ENCODE measurements at regions not wholly inside any gene's neighbourhood (a gene's known extent, or its start where the extent isn't known, plus 50 kb on each side); places are given as distances from the start of the nearest gene placed in this dataset.

GRCh38 chr6:8947900-8948299 lies 512.6 kb upstream of the SLC35B3 start:
- no peak for TF ChIP-seq CTCF (IDR thresholded peaks at IDR 0.05; ENCODE audit: low read depth, low read length)
- Histone ChIP-seq H3K27ac (ENCODE audit: low read depth, low read length) (no peak overlapping the region), H3K4me3 (ENCODE audit: low read depth, low read length) (no peak overlapping the region), H3K9me3 (ENCODE audit: control insufficient read depth, insufficient read depth, low read length) (peaks cover 4% of the 10 kb centered on the region; the same call in 1 of the 2 replicates), H3K27me3 (ENCODE audit: control insufficient read depth, insufficient read depth, low read length) (no peaks in the 10 kb centered on the region)
- ChIA-PET CTCF (no interaction called here), POLR2A (no interaction called here)
- DNase-seq (ENCODE audit: low read depth, low spot score) = no peak

- no peaks in the 10 kb centered on the region for H3K27me3 ChIP-seq (ENCODE audit: control insufficient read depth, insufficient read depth, low read length)
- ChIA-PET POLR2A (no interaction called here), CTCF (no interaction called here)
- peaks cover 4% of the 10 kb centered on the region; the same call in 1 of the 2 replicates for H3K9me3 ChIP-seq (ENCODE audit: control insufficient read depth, insufficient read depth, low read length)
- no peak for DNase-seq (ENCODE audit: low read depth, low spot score)
- H3K4me3 ChIP-seq (ENCODE audit: low read depth, low read length) = no peak overlapping the region
- no peak overlapping the region for H3K27ac ChIP-seq (ENCODE audit: low read depth, low read length)
- TF ChIP-seq CTCF (IDR thresholded peaks at IDR 0.05; ENCODE audit: low read depth, low read length) = no peak
Measured at GRCh38 chr6:8944548-8944947, 509.2 kb upstream of the SLC35B3 start.

- DNase-seq (ENCODE audit: low read depth, low spot score) = no peak
Measured at GRCh38 chr6:8943073-8943472, 507.7 kb upstream of the SLC35B3 start.

GRCh38 chr6:8941577-8941976 lies 506.2 kb upstream of the SLC35B3 start:
- DNase-seq (ENCODE audit: low read depth, low spot score) = no peak
- TF ChIP-seq CTCF (IDR thresholded peaks at IDR 0.05; ENCODE audit: low read depth, low read length) = no peak
- peaks cover 4% of the 10 kb centered on the region; the same call in 1 of the 2 replicates for H3K9me3 ChIP-seq (ENCODE audit: control insufficient read depth, insufficient read depth, low read length)
- H3K4me3 ChIP-seq (ENCODE audit: low read depth, low read length) = no peak overlapping the region
- no peaks in the 10 kb centered on the region for H3K27me3 ChIP-seq (ENCODE audit: control insufficient read depth, insufficient read depth, low read length)
- ChIA-PET CTCF (no interaction called here), POLR2A (no interaction called here)
- no peak overlapping the region for H3K27ac ChIP-seq (ENCODE audit: low read depth, low read length)

More at GRCh38 chr6:8943073-8943472, 507.7 kb upstream of the SLC35B3 start:
- H3K9me3 ChIP-seq (ENCODE audit: control insufficient read depth, insufficient read depth, low read length) = peaks cover 4% of the 10 kb centered on the region; the same call in 1 of the 2 replicates
- TF ChIP-seq CTCF (IDR thresholded peaks at IDR 0.05; ENCODE audit: low read depth, low read length) = no peak
- H3K27me3 ChIP-seq (ENCODE audit: control insufficient read depth, insufficient read depth, low read length) = no peaks in the 10 kb centered on the region
- ChIA-PET POLR2A (no interaction called here), CTCF (no interaction called here)
- no peak overlapping the region for H3K4me3 ChIP-seq (ENCODE audit: low read depth, low read length)
- H3K27ac ChIP-seq (ENCODE audit: low read depth, low read length) = no peak overlapping the region

GRCh38 chr6:8940356-8940755 lies 505.0 kb upstream of the SLC35B3 start:
- no peaks in the 10 kb centered on the region for H3K9me3 ChIP-seq (ENCODE audit: control insufficient read depth, insufficient read depth, low read length)
- ChIA-PET POLR2A (no interaction called here), CTCF (no interaction called here)
- DNase-seq (ENCODE audit: low read depth, low spot score) = no peak
- H3K27me3 ChIP-seq (ENCODE audit: control insufficient read depth, insufficient read depth, low read length) = no peaks in the 10 kb centered on the region
- H3K27ac ChIP-seq (ENCODE audit: low read depth, low read length) = no peak overlapping the region
- TF ChIP-seq CTCF (IDR thresholded peaks at IDR 0.05; ENCODE audit: low read depth, low read length) = no peak
- H3K4me3 ChIP-seq (ENCODE audit: low read depth, low read length) = no peak overlapping the region
